Transverse colon (tissue), 4 donors: ENCODE measurements at regions not wholly inside any gene's neighbourhood (a gene's known extent, or its start where the extent isn't known, plus 50 kb on each side); places are given as distances from the start of the nearest gene placed in this dataset.

Source experiments
- DNase-seq: peaks from one replicate; pipeline ENCODE4 v3.0.0-alpha.2; 2019
- H3K27ac ChIP-seq, 4 donors: fragments of 200-600 bp; sonication (generic); 2 replicates each; pipeline ENCODE4 v1.5.1; 2016 to 2018; ENCODE audit warnings: inconsistent platforms in 4 of 4
- H3K27me3 ChIP-seq: fragments of 200-600 bp; sonication (generic); 2 replicates; pipeline ENCODE4 v1.5.1; 2017; ENCODE audit warnings: inconsistent platforms
- H3K36me3 ChIP-seq, 4 donors: fragments of 200-600 bp; sonication (generic); 2 replicates each; pipeline ENCODE4 v1.5.1; 2017 to 2019; ENCODE audit warnings: inconsistent platforms in 4 of 4
- H3K4me1 ChIP-seq, 4 donors: fragments of 200-600 bp; sonication (generic); 2 replicates each; pipeline ENCODE4 v1.5.1; 2017 to 2020; ENCODE audit warnings: inconsistent platforms in 4 of 4
- H3K4me3 ChIP-seq, 4 donors: fragments of 200-600 bp; sonication (generic); 1 replicate in 1 of 4; 2 replicates in 3 of 4; pipeline versions ENCODE4 v1.5.1 to v1.6.1; 2017 to 2019; ENCODE audit warnings: inconsistent platforms in 4 of 4
- H3K9me3 ChIP-seq, 2 donors: fragments of 200-600 bp; sonication (generic); 2 replicates each; pipeline ENCODE4 v1.5.1; 2017 to 2019; ENCODE audit warnings: inconsistent platforms in 2 of 2
- EP300 ChIP-seq: sonication (generic); formaldehyde crosslinking; IDR thresholded peaks from one replicate; pipeline ENCODE4 v1.6.1; 2017; ENCODE audit warnings: antibody characterized with exemption, low read depth
- POLR2A ChIP-seq: fragments of 450-650 bp; IDR thresholded peaks from one replicate; pipeline ENCODE4 v1.6.1; 2016; ENCODE audit warnings: antibody characterized with exemption, mild to moderate bottlenecking, moderate library complexity
- POLR2AphosphoS5 ChIP-seq, 3 donors: sonication (generic); formaldehyde crosslinking; IDR thresholded peaks; one replicate each; pipeline ENCODE4 v1.6.1; 2016; ENCODE audit warnings: antibody characterized with exemption in 3 of 3
- WGBS, 2 donors: methylation state at CpG; one replicate each; pipeline ENCODE4 v1.1.5; 2018; ENCODE audit warnings: low coverage in 1 of 2; 5-methylcytosine and 5-hydroxymethylcytosine counted together
- in situ Hi-C, 4 donors: fragments of 200-750 bp; cut with MboI; loops; one replicate each; pipeline versions ENCODE4 v1.15.0 to v1.15.1; 2017; ENCODE audit warnings: low sequenced_read_pairs in 3 of 4, low pct_ligation_motif_present in 1 of 4, low pct_unique_long_range_greater_than_20kb in 1 of 4
- intact Hi-C: fragments of 100-400 bp; cut with DNase I; formaldehyde crosslinking; loops from one replicate; pipeline ENCODE4 v1.15.1; 2023; ENCODE audit warnings: low total_unique reads
- TF ChIP-seq, protein P1 (sequence below), 5 experiments: fragments of 200-600 bp in 3 of 5; fragments of 450-650 bp in 2 of 5; sonication (generic) in 3 of 5; IDR thresholded peaks; 1 replicate in 2 of 5; 2 replicates in 3 of 5; pipeline ENCODE4 v1.5.1; 2016 to 2017; ENCODE audit warnings: antibody characterized with exemption in 5 of 5, inconsistent platforms in 3 of 5, mild to moderate bottlenecking in 2 of 5, moderate library complexity in 1 of 5

DNA sequence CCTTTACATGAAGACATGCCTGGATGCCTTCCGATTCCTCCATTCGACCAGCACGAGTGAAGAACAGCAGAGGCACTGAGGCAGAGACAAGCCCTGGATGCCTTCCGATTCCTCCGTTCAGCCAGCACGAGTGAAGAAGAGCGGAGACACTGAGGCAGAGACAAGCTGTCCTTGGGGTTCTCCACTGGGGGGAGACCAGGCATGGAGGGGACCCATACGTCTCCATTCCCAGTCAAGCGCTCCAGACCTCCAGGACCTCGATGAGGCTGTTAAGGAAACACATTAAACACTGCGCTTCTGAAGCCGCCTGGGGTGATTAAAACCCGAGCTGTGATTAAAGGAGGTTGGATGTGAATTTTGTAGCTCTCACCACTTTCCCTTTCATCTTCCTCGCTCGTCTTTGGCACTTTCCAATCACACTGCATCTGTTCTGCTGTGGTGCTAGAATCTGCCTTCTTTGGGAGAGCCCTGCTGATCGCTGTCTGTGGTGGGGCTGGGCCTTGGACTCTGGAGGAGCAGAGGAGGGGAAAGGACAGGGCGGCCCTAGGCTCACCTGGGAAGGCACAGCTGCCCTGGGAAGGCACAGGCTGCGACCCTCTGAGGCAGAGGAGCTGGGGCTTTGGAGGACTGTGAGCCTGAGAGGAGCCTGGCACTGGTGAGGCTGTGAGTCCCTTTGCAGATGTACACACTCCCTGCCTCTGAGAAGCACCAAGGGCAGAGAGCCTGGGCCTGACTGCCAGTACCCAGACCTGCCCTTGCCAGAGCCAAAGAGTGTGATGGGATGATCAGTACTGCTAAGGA is 463.1 kb upstream of the HS6ST1 start:
- intact Hi-C loops (no loop called here), in situ Hi-C loops (no loop called here)
- Histone ChIP-seq H3K4me3 (no peak overlapping the region), H3K4me1 (no peaks in the 10 kb centered on the region), H3K36me3 (no peaks in the 10 kb centered on the region), H3K27me3 (no peaks in the 10 kb centered on the region), H3K27ac (no peak overlapping the region), H3K9me3 (no peaks in the 10 kb centered on the region)
- 79% methylated on average over 18 of the region's 18 CpGs; no CpG with 5 or more reads in 1 of the 2 donors for WGBS, 2 donors
- TF ChIP-seq POLR2AphosphoS5 (IDR thresholded peaks at IDR 0.05): no peak
- TF ChIP-seq, protein P1, sequence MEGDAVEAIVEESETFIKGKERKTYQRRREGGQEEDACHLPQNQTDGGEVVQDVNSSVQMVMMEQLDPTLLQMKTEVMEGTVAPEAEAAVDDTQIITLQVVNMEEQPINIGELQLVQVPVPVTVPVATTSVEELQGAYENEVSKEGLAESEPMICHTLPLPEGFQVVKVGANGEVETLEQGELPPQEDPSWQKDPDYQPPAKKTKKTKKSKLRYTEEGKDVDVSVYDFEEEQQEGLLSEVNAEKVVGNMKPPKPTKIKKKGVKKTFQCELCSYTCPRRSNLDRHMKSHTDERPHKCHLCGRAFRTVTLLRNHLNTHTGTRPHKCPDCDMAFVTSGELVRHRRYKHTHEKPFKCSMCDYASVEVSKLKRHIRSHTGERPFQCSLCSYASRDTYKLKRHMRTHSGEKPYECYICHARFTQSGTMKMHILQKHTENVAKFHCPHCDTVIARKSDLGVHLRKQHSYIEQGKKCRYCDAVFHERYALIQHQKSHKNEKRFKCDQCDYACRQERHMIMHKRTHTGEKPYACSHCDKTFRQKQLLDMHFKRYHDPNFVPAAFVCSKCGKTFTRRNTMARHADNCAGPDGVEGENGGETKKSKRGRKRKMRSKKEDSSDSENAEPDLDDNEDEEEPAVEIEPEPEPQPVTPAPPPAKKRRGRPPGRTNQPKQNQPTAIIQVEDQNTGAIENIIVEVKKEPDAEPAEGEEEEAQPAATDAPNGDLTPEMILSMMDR (IDR thresholded peaks at IDR 0.05): no peak
- TF ChIP-seq POLR2A: no peak
- no peak for TF ChIP-seq EP300
- no peak for DNase-seq

- no peak overlapping the region for H3K4me3 ChIP-seq
- H3K4me1 ChIP-seq: no peaks in the 10 kb centered on the region
- WGBS, 2 donors: 65 to 75% methylated on average over 1 to 6 of the region's 6 CpGs
- H3K9me3 ChIP-seq: no peaks in the 10 kb centered on the region
- DNase-seq: no peak
- no peaks in the 10 kb centered on the region for H3K36me3 ChIP-seq
- intact Hi-C loops (no loop called here), in situ Hi-C loops (no loop called here)
- H3K27me3 ChIP-seq: no peaks in the 10 kb centered on the region
- no peak for TF ChIP-seq POLR2A
- no peak for TF ChIP-seq EP300
- TF ChIP-seq, protein P1 (IDR thresholded peaks at IDR 0.05): no peak
- no peak for TF ChIP-seq POLR2AphosphoS5 (IDR thresholded peaks at IDR 0.05)
- H3K27ac ChIP-seq: no peak overlapping the region
Observed at GRCh38 chr2:128782411-128783192, 463.9 kb upstream of the HS6ST1 start.

DNA sequence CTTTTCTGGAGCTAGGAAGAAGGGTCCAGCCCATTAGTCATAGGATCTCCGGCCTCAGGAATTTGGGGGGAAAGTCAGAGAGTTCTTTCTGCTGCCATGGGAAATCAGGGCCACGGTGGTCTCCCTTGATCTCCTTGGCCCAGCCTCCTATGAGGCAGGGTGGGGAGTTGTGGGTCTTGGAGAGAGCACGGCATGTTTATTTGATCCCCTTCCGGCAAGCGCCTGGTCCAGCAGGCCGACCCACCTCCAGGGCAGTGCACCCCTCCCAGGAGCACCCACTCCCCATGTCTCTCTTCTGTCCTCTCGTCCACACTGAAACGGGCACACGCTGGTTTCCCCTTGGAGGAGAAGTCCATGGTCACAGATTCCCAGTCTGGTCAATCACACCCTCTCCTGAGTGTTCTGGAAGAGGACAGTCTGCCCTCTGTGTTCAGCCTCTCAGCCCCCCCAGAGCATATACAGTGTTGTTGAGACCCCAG is 464.6 kb upstream of the HS6ST1 start:
- intact Hi-C loops: no loop called here
- H3K27me3 ChIP-seq: no peaks in the 10 kb centered on the region
- no peak overlapping the region for H3K4me3 ChIP-seq
- no peak for DNase-seq
- in situ Hi-C loops: no loop called here
- no peak overlapping the region for H3K27ac ChIP-seq
- H3K36me3 ChIP-seq: no peaks in the 10 kb centered on the region
- no peaks in the 10 kb centered on the region for H3K9me3 ChIP-seq
- no peaks in the 10 kb centered on the region for H3K4me1 ChIP-seq
- 78% methylated on average over 9 of the region's 9 CpGs; no CpG with 5 or more reads in 1 of the 2 donors for WGBS, 2 donors
- TF ChIP-seq POLR2AphosphoS5 (IDR thresholded peaks at IDR 0.05) (no peak), EP300 (no peak), POLR2A (no peak)
- TF ChIP-seq, protein P1 (IDR thresholded peaks at IDR 0.05): no peak

DNA sequence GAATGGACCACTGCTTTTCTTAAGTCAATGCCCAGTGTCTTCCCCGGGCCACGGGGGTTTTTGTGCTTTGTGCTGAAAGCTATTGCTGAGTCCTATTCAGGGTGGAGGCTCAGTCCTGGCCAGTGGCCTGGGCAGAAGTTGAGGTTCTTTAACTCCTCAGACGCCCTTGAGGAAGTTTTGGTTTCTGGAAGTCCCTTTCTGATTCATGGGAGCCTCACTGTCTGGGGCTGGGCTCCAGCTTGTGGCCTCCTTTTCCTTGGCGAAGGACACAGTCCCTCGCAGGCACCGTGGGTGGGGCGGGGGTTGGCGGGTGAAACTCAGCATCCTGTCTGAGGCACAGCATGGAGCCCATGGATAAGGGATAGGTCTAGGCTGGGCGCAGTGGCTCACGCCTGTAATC is 465.2 kb upstream of the HS6ST1 start:
- in situ Hi-C loops: no loop called here
- TF ChIP-seq, protein P1 (IDR thresholded peaks at IDR 0.05): no peak
- TF ChIP-seq EP300 (no peak), POLR2A (no peak), POLR2AphosphoS5 (IDR thresholded peaks at IDR 0.05) (no peak)

More for the DNA sequence above, 465.2 kb upstream of the HS6ST1 start:
- no peaks in the 10 kb centered on the region for H3K9me3 ChIP-seq
- H3K27me3 ChIP-seq: no peaks in the 10 kb centered on the region
- DNase-seq: no peak
- H3K4me1 ChIP-seq: no peaks in the 10 kb centered on the region
- intact Hi-C loops: no loop called here
- no peaks in the 10 kb centered on the region for H3K36me3 ChIP-seq
- WGBS, 2 donors: 82 to 90% methylated on average over 2 to 10 of the region's 10 CpGs
- H3K4me3 ChIP-seq: no peak overlapping the region
- no peak overlapping the region for H3K27ac ChIP-seq
